Ovary (tissue), 3 donors: ENCODE measurements at regions not wholly inside any gene's neighbourhood (a gene's known extent, or its start where the extent isn't known, plus 50 kb on each side); places are given as distances from the start of the nearest gene placed in this dataset.

Experiments
- CTCF ChIP-seq, 3 donors: fragments of 450-650 bp in 2 of 3; fragments of 200-600 bp in 1 of 3; IDR thresholded peaks; one replicate each; pipeline versions ENCODE4 v1.5.1 to v1.8.0; 2016 to 2022; ENCODE audit warnings: antibody characterized with exemption in 3 of 3, mild to moderate bottlenecking in 1 of 3
- POLR2A ChIP-seq: fragments of 450-650 bp; IDR thresholded peaks from one replicate; pipeline ENCODE4 v1.6.1; 2017; ENCODE audit warnings: antibody characterized with exemption, mild to moderate bottlenecking, moderate library complexity
- donor health status: DM: no; HTN: no; CAD: no.

GRCh38 chr2:63696496-63696895 lies 107.7 kb downstream of the MDH1 start:
- TF ChIP-seq CTCF (IDR thresholded peaks at IDR 0.05) (no peak), POLR2A (no peak)
